ENCODE measurements at regions not wholly inside any gene's neighbourhood (a gene's known extent, or its start where the extent isn't known, plus 50 kb on each side); places are given as distances from the start of the nearest gene placed in this dataset.

- POLR2A ChIA-PET = no interaction called here
These were observed 818.5 kb upstream of the SALL3 start for GRCh38 chr18:78160961-78161656.

GRCh38 chr18:78165525-78165924 lies 814.1 kb upstream of the SALL3 start:
- CTCF ChIA-PET = no interaction called here
- peak overlapping the region in 1 of 9 donors; percentile 12 for H3K27ac Mint-ChIP-seq
- H3K4me1 ChIP-seq (ENCODE audit: control insufficient read depth in 2 of 2, insufficient read depth in 2 of 2, low read length in 2 of 2) = no peaks in the 10 kb centered on the region
- peaks cover 0 to 3% (median 0%) of the 10 kb centered on the region in 11 donors for H3K9me3 Mint-ChIP-seq
- POLR2A ChIA-PET = no interaction called here
- ATAC-seq (no peak), DNase-seq (no peak)
- intact Hi-C loops (cut with micrococcal nuclease) = no loop called here
- H3K36me3 ChIP-seq (ENCODE audit: control insufficient read depth in 2 of 3, insufficient read depth in 3 of 3, low read length in 3 of 3) = no peaks in the 10 kb centered on the region
- no peaks in the 10 kb centered on the region for H3K9me3 ChIP-seq (ENCODE audit: control insufficient read depth in 2 of 3, low read length in 3 of 3)
- no peaks in the 10 kb centered on the region for H3K36me3 Mint-ChIP-seq
- H3K4me1 Mint-ChIP-seq = no peaks in the 10 kb centered on the region
- no peaks in the 10 kb centered on the region for H3K27me3 ChIP-seq (ENCODE audit: control insufficient read depth in 2 of 2, insufficient read depth in 2 of 2, low read length in 2 of 2)
- no peak overlapping the region for H3K27ac ChIP-seq (ENCODE audit: low read depth, low read length)
- H3K4me3 ChIP-seq (ENCODE audit: low read length) = no peak overlapping the region
- H3K27me3 Mint-ChIP-seq = peaks cover 0 to 30% (median 0%) of the 10 kb centered on the region in 5 donors
- H3K4me3 Mint-ChIP-seq = no peak overlapping the region

More at GRCh38 chr18:78160961-78161656, 818.5 kb upstream of the SALL3 start:
- DNase-seq = no peak
- Histone ChIP-seq H3K9me3 (ENCODE audit: control insufficient read depth in 2 of 3, low read length in 3 of 3) (no peaks in the 10 kb centered on the region), H3K4me3 (ENCODE audit: low read length) (no peak overlapping the region), H3K4me1 (ENCODE audit: control insufficient read depth in 2 of 2, insufficient read depth in 2 of 2, low read length in 2 of 2) (no peaks in the 10 kb centered on the region), H3K36me3 (ENCODE audit: control insufficient read depth in 2 of 3, insufficient read depth in 3 of 3, low read length in 3 of 3) (no peaks in the 10 kb centered on the region), H3K27ac (ENCODE audit: low read depth, low read length) (no peak overlapping the region), H3K27me3 (ENCODE audit: control insufficient read depth in 2 of 2, insufficient read depth in 2 of 2, low read length in 2 of 2) (no peaks in the 10 kb centered on the region)
- peaks cover 0 to 4% (median 0%) of the 10 kb centered on the region in 11 donors for H3K9me3 Mint-ChIP-seq
- H3K4me3 Mint-ChIP-seq = no peak overlapping the region
- CTCF ChIA-PET = no interaction called here
- no peak for ATAC-seq
- no peaks in the 10 kb centered on the region for H3K36me3 Mint-ChIP-seq
- H3K4me1 Mint-ChIP-seq = no peaks in the 10 kb centered on the region
- no peak overlapping the region for H3K27ac Mint-ChIP-seq
- intact Hi-C loops (cut with micrococcal nuclease) = no loop called here
- peaks cover 0 to 24% (median 0%) of the 10 kb centered on the region in 5 donors for H3K27me3 Mint-ChIP-seq

- Mint-ChIP-seq H3K4me1 (no peaks in the 10 kb centered on the region), H3K27me3 (peaks cover 0 to 30% (median 0%) of the 10 kb centered on the region in 5 donors), H3K36me3 (no peaks in the 10 kb centered on the region), H3K9me3 (peaks cover 0 to 7% (median 0%) of the 10 kb centered on the region in 11 donors), H3K27ac (no peak overlapping the region), H3K4me3 (no peak overlapping the region)
- H3K36me3 ChIP-seq (ENCODE audit: control insufficient read depth in 2 of 3, insufficient read depth in 3 of 3, low read length in 3 of 3) = no peaks in the 10 kb centered on the region
- H3K4me3 ChIP-seq (ENCODE audit: low read length) = no peak overlapping the region
- H3K4me1 ChIP-seq (ENCODE audit: control insufficient read depth in 2 of 2, insufficient read depth in 2 of 2, low read length in 2 of 2) = no peaks in the 10 kb centered on the region
- ATAC-seq = no peak
- ChIA-PET POLR2A (no interaction called here), CTCF (no interaction called here)
- no peak for DNase-seq
- intact Hi-C loops (cut with micrococcal nuclease) = no loop called here
- H3K27me3 ChIP-seq (ENCODE audit: control insufficient read depth in 2 of 2, insufficient read depth in 2 of 2, low read length in 2 of 2) = no peaks in the 10 kb centered on the region
- H3K27ac ChIP-seq (ENCODE audit: low read depth, low read length) = no peak overlapping the region
- H3K9me3 ChIP-seq (ENCODE audit: control insufficient read depth in 2 of 3, low read length in 3 of 3) = no peaks in the 10 kb centered on the region
These were observed 811.1 kb upstream of the SALL3 start for GRCh38 chr18:78168526-78168925.

GRCh38 chr18:78169174-78169864 lies 810.3 kb upstream of the SALL3 start:
- no peaks in the 10 kb centered on the region for H3K4me1 Mint-ChIP-seq
- H3K27ac Mint-ChIP-seq = no peak overlapping the region
- no peak overlapping the region for H3K4me3 Mint-ChIP-seq
- H3K9me3 Mint-ChIP-seq = peaks cover 0 to 7% (median 0%) of the 10 kb centered on the region in 11 donors
- no peak for ATAC-seq
- Histone ChIP-seq H3K9me3 (ENCODE audit: control insufficient read depth in 2 of 3, low read length in 3 of 3) (no peaks in the 10 kb centered on the region), H3K27me3 (ENCODE audit: control insufficient read depth in 2 of 2, insufficient read depth in 2 of 2, low read length in 2 of 2) (no peaks in the 10 kb centered on the region), H3K4me3 (ENCODE audit: low read length) (no peak overlapping the region), H3K27ac (ENCODE audit: low read depth, low read length) (no peak overlapping the region), H3K36me3 (ENCODE audit: control insufficient read depth in 2 of 3, insufficient read depth in 3 of 3, low read length in 3 of 3) (no peaks in the 10 kb centered on the region), H3K4me1 (ENCODE audit: control insufficient read depth in 2 of 2, insufficient read depth in 2 of 2, low read length in 2 of 2) (no peaks in the 10 kb centered on the region)
- intact Hi-C loops (cut with micrococcal nuclease) = no loop called here
- peaks cover 0 to 33% (median 0%) of the 10 kb centered on the region in 5 donors for H3K27me3 Mint-ChIP-seq
- ChIA-PET CTCF (no interaction called here), POLR2A (no interaction called here)
- DNase-seq = no peak
- H3K36me3 Mint-ChIP-seq = no peaks in the 10 kb centered on the region

- ChIA-PET CTCF (no interaction called here), POLR2A (no interaction called here)
- DNase-seq (no peak), ATAC-seq (no peak)
- H3K9me3 Mint-ChIP-seq = peaks cover 0 to 15% (median 2%) of the 10 kb centered on the region in 11 donors
- H3K27me3 ChIP-seq (ENCODE audit: control insufficient read depth in 2 of 2, insufficient read depth in 2 of 2, low read length in 2 of 2) = no peaks in the 10 kb centered on the region
- no peak overlapping the region for H3K4me3 Mint-ChIP-seq
- no peaks in the 10 kb centered on the region for H3K36me3 Mint-ChIP-seq
- H3K4me1 Mint-ChIP-seq = no peaks in the 10 kb centered on the region
- H3K36me3 ChIP-seq (ENCODE audit: control insufficient read depth in 2 of 3, insufficient read depth in 3 of 3, low read length in 3 of 3) = no peaks in the 10 kb centered on the region
- no peak overlapping the region for H3K4me3 ChIP-seq (ENCODE audit: low read length)
- intact Hi-C loops (cut with micrococcal nuclease) = no loop called here
- H3K4me1 ChIP-seq (ENCODE audit: control insufficient read depth in 2 of 2, insufficient read depth in 2 of 2, low read length in 2 of 2) = no peaks in the 10 kb centered on the region
- no peak overlapping the region for H3K27ac ChIP-seq (ENCODE audit: low read depth, low read length)
- peaks cover 0 to 34% (median 8%) of the 10 kb centered on the region in 5 donors for H3K27me3 Mint-ChIP-seq
- no peaks in the 10 kb centered on the region for H3K9me3 ChIP-seq (ENCODE audit: control insufficient read depth in 2 of 3, low read length in 3 of 3)
- H3K27ac Mint-ChIP-seq = no peak overlapping the region
These were observed 807.7 kb upstream of the SALL3 start for GRCh38 chr18:78171954-78172353.

- DNase-seq (no peak), ATAC-seq (no peak)
- intact Hi-C loops (cut with micrococcal nuclease) = no loop called here
- POLR2A ChIA-PET = no interaction called here
- no peaks in the 10 kb centered on the region for H3K9me3 ChIP-seq (ENCODE audit: control insufficient read depth in 2 of 3, low read length in 3 of 3)
- H3K27me3 ChIP-seq (ENCODE audit: control insufficient read depth in 2 of 2, insufficient read depth in 2 of 2, low read length in 2 of 2) = no peaks in the 10 kb centered on the region
- H3K4me1 Mint-ChIP-seq = no peaks in the 10 kb centered on the region
- H3K27me3 Mint-ChIP-seq = peaks cover 0 to 35% (median 8%) of the 10 kb centered on the region in 5 donors
- H3K4me1 ChIP-seq (ENCODE audit: control insufficient read depth in 2 of 2, insufficient read depth in 2 of 2, low read length in 2 of 2) = no peaks in the 10 kb centered on the region
- H3K9me3 Mint-ChIP-seq = peaks cover 0 to 15% (median 1%) of the 10 kb centered on the region in 11 donors
- H3K4me3 Mint-ChIP-seq = no peak overlapping the region
- CTCF ChIA-PET = no interaction called here
- H3K27ac ChIP-seq (ENCODE audit: low read depth, low read length) = no peak overlapping the region
- H3K27ac Mint-ChIP-seq = no peak overlapping the region
- no peaks in the 10 kb centered on the region for H3K36me3 Mint-ChIP-seq
- H3K4me3 ChIP-seq (ENCODE audit: low read length) = no peak overlapping the region
- no peaks in the 10 kb centered on the region for H3K36me3 ChIP-seq (ENCODE audit: control insufficient read depth in 2 of 3, insufficient read depth in 3 of 3, low read length in 3 of 3)
These were observed 804.9 kb upstream of the SALL3 start for GRCh38 chr18:78174737-78175136.

- no peaks in the 10 kb centered on the region for H3K4me1 Mint-ChIP-seq
- DNase-seq (no peak), ATAC-seq (no peak)
- peaks cover 4 to 23% (median 15%) of the 10 kb centered on the region in 11 donors for H3K9me3 Mint-ChIP-seq
- H3K9me3 ChIP-seq (ENCODE audit: control insufficient read depth in 2 of 3, low read length in 3 of 3) = peaks cover 0 to 6% (median 0%) of the 10 kb centered on the region in 3 experiments
- intact Hi-C loops (cut with micrococcal nuclease) = no loop called here
- CTCF ChIA-PET = no interaction called here
- H3K27ac Mint-ChIP-seq = no peak overlapping the region
- no peaks in the 10 kb centered on the region for H3K36me3 ChIP-seq (ENCODE audit: control insufficient read depth in 2 of 3, insufficient read depth in 3 of 3, low read length in 3 of 3)
- no peaks in the 10 kb centered on the region for H3K27me3 ChIP-seq (ENCODE audit: control insufficient read depth in 2 of 2, insufficient read depth in 2 of 2, low read length in 2 of 2)
- peaks cover 0 to 33% (median 8%) of the 10 kb centered on the region in 5 donors for H3K27me3 Mint-ChIP-seq
- no peak overlapping the region for H3K4me3 Mint-ChIP-seq
- H3K4me1 ChIP-seq (ENCODE audit: control insufficient read depth in 2 of 2, insufficient read depth in 2 of 2, low read length in 2 of 2) = no peaks in the 10 kb centered on the region
- no peak overlapping the region for H3K4me3 ChIP-seq (ENCODE audit: low read length)
- no peaks in the 10 kb centered on the region for H3K36me3 Mint-ChIP-seq
- POLR2A ChIA-PET = no interaction called here
- no peak overlapping the region for H3K27ac ChIP-seq (ENCODE audit: low read depth, low read length)
These were observed 800.8 kb upstream of the SALL3 start for GRCh38 chr18:78178812-78179211.
